GM19397 (cell line): ENCODE measurements at regions not wholly inside any gene's neighbourhood (a gene's known extent, or its start where the extent isn't known, plus 50 kb on each side); places are given as distances from the start of the nearest gene placed in this dataset.

Experiments used
- ATAC-seq: cut with Tn5 transposase; IDR thresholded peaks from one replicate; pipeline ENCODE4 v1.9.1; 2021; ENCODE audit warnings: mild to moderate bottlenecking, moderate library complexity; ENCODE audit not compliant: unreplicated experiment

- no peak for ATAC-seq
Observed at GRCh38 chr10:6888434-6888833, 308.4 kb upstream of the PRKCQ start.

GRCh38 chr10:6885284-6885683 lies 305.2 kb upstream of the PRKCQ start:
- ATAC-seq = no peak

- no peak for ATAC-seq
Observed at GRCh38 chr10:6881987-6882386, 301.9 kb upstream of the PRKCQ start.

GRCh38 chr10:6877722-6878392 lies 297.8 kb upstream of the PRKCQ start:
- ATAC-seq = no peak

- no peak for ATAC-seq
Observed at GRCh38 chr10:6877336-6877721, 297.3 kb upstream of the PRKCQ start.

GRCh38 chr10:6875269-6875865 lies 295.3 kb upstream of the PRKCQ start:
- no peak for ATAC-seq

GRCh38 chr10:6871128-6871527 lies 291.1 kb upstream of the PRKCQ start:
- ATAC-seq = no peak

GRCh38 chr10:6868036-6868725 lies 288.1 kb upstream of the PRKCQ start:
- no peak for ATAC-seq

GRCh38 chr10:6866757-6867156 lies 286.7 kb upstream of the PRKCQ start:
- ATAC-seq = no peak

- ATAC-seq = no peak
Observed at GRCh38 chr10:6864142-6864541, 284.1 kb upstream of the PRKCQ start.

- no peak for ATAC-seq
Observed at GRCh38 chr10:6863381-6863780, 283.3 kb upstream of the PRKCQ start.

- ATAC-seq = no peak
Observed at GRCh38 chr10:6850452-6850851, 270.4 kb upstream of the PRKCQ start.

- ATAC-seq = no peak
Observed at GRCh38 chr10:6847561-6847960, 267.5 kb upstream of the PRKCQ start.

GRCh38 chr10:6843894-6844650 lies 264.0 kb upstream of the PRKCQ start:
- ATAC-seq = no peak

GRCh38 chr10:6843481-6843881 lies 263.4 kb upstream of the PRKCQ start:
- no peak for ATAC-seq

GRCh38 chr10:6842722-6843121 lies 262.6 kb upstream of the PRKCQ start:
- no peak for ATAC-seq

- ATAC-seq = no peak
Observed at GRCh38 chr10:6841761-6842160, 261.7 kb upstream of the PRKCQ start.

GRCh38 chr10:6840766-6841165 lies 260.7 kb upstream of the PRKCQ start:
- no peak for ATAC-seq

- ATAC-seq = no peak
Observed at GRCh38 chr10:6840201-6840691, 260.2 kb upstream of the PRKCQ start.

GRCh38 chr10:6838118-6838517 lies 258.0 kb upstream of the PRKCQ start:
- ATAC-seq = no peak

- ATAC-seq = no peak
Observed at GRCh38 chr10:6833458-6834011, 253.5 kb upstream of the PRKCQ start.
